Lower leg skin (tissue), 4 donors: ENCODE measurements at regions not wholly inside any gene's neighbourhood (a gene's known extent, or its start where the extent isn't known, plus 50 kb on each side); places are given as distances from the start of the nearest gene placed in this dataset.
"Not testable (repeated sequence)": the region's sequence is repeated elsewhere in the genome, so short reads cannot be mapped to it uniquely, and the experiment has no call there.

Experiments
- DNase-seq, 2 donors: peaks; one replicate each; pipeline ENCODE4 v3.0.0-alpha.2; 2019; ENCODE audit warnings: low spot score in 2 of 2
- H3K4me3 ChIP-seq: fragments of 200-600 bp; sonication (generic); 2 replicates; pipeline ENCODE4 v1.5.1; 2017; ENCODE audit warnings: mild to moderate bottlenecking, low read depth; ENCODE audit not compliant: poor library complexity, severe bottlenecking
- CTCF ChIP-seq, 3 donors: fragments of 450-650 bp; IDR thresholded peaks; one replicate each; pipeline ENCODE4 v1.5.1; 2016; ENCODE audit warnings: antibody characterized with exemption in 3 of 3, mild to moderate bottlenecking in 3 of 3, moderate library complexity in 2 of 3
- POLR2A ChIP-seq, 2 donors: fragments of 450-650 bp; IDR thresholded peaks; one replicate each; pipeline ENCODE4 v1.6.1; 2016 to 2017; ENCODE audit warnings: antibody characterized with exemption in 2 of 2, mild to moderate bottlenecking in 1 of 2, moderate library complexity in 1 of 2
- WGBS, 2 donors: methylation state at CpG; one replicate each; pipeline ENCODE4 v1.1.5; 2018; 5-methylcytosine and 5-hydroxymethylcytosine counted together
- intact Hi-C: fragments of 100-400 bp; cut with DNase I; formaldehyde crosslinking; loops from one replicate; pipeline ENCODE4 v1.15.0; 2023; ENCODE audit warnings: low total_unique reads

- TF ChIP-seq CTCF (IDR thresholded peaks at IDR 0.05), result no peak
- no peak for TF ChIP-seq POLR2A (IDR thresholded peaks at IDR 0.05)
- 77 to 84% methylated on average over 2 of the region's 2 CpGs for WGBS, 2 donors
- no peak overlapping the region for H3K4me3 ChIP-seq
- intact Hi-C loops, result no loop called here
- peak in 1 of 2 donors; percentile 10 for DNase-seq
These were observed 258.3 kb downstream of the MATN1 start for GRCh38 chr1:30465096-30465495.

- intact Hi-C loops, result no loop called here
- DNase-seq, result no peak
- H3K4me3 ChIP-seq, result no peak overlapping the region
- TF ChIP-seq CTCF (IDR thresholded peaks at IDR 0.05), result peak in 1 of 3 donors; percentile 48
- TF ChIP-seq POLR2A (IDR thresholded peaks at IDR 0.05), result no peak
- 90 to 97% methylated on average over 1 of the region's 1 CpG for WGBS, 2 donors
These were observed 259.2 kb downstream of the MATN1 start for GRCh38 chr1:30464187-30464617.

- TF ChIP-seq CTCF (IDR thresholded peaks at IDR 0.05), result no peak
- TF ChIP-seq POLR2A (IDR thresholded peaks at IDR 0.05), result no peak
- intact Hi-C loops, result no loop called here
- no peak overlapping the region for H3K4me3 ChIP-seq
- DNase-seq, result peak in 1 of 2 donors; percentile 50
- WGBS, 2 donors, result 69 to 72% methylated on average over 10 of the region's 10 CpGs
These were observed 260.5 kb downstream of the MATN1 start for GRCh38 chr1:30462826-30463425.

GRCh38 chr1:30462166-30462565 is 261.2 kb downstream of the MATN1 start:
- DNase-seq, result peak in 1 of 2 donors; percentile 20
- intact Hi-C loops, result no loop called here

GRCh38 chr1:30461640-30462039 is 261.7 kb downstream of the MATN1 start:
- no peak overlapping the region for H3K4me3 ChIP-seq
- TF ChIP-seq CTCF (IDR thresholded peaks at IDR 0.05) (no peak), POLR2A (IDR thresholded peaks at IDR 0.05) (no peak)
- DNase-seq, result peak in 1 of 2 donors; percentile 23
- intact Hi-C loops, result no loop called here

More at GRCh38 chr1:30462166-30462565, 261.2 kb downstream of the MATN1 start:
- H3K4me3 ChIP-seq, result no peak overlapping the region
- 79 to 82% methylated on average over 4 of the region's 4 CpGs for whole genome bisulfite sequencing, 2 donors
- no peak for TF ChIP-seq POLR2A (IDR thresholded peaks at IDR 0.05)
- no peak for TF ChIP-seq CTCF (IDR thresholded peaks at IDR 0.05)

- no peak for TF ChIP-seq CTCF (IDR thresholded peaks at IDR 0.05)
- no peak for TF ChIP-seq POLR2A (IDR thresholded peaks at IDR 0.05)
- H3K4me3 ChIP-seq, result no peak overlapping the region
- peak in 1 of 2 donors; percentile 59 for DNase-seq
- intact Hi-C loops, result no loop called here
- 75 to 79% methylated on average over 1 of the region's 1 CpG for WGBS, 2 donors
These were observed 262.7 kb downstream of the MATN1 start for GRCh38 chr1:30460661-30461060.

- intact Hi-C loops, H3K4me3 ChIP-seq: not testable (repeated sequence)
- DNase-seq, result peak in 1 of 2 donors; percentile 70
- WGBS, 2 donors, result 84 to 88% methylated on average over 13 of the region's 13 CpGs
These were observed 264.5 kb downstream of the MATN1 start for GRCh38 chr1:30458730-30459485.
